Endothelial cell of umbilical vein (primary cell): ENCODE measurements at regions not wholly inside any gene's neighbourhood (a gene's known extent, or its start where the extent isn't known, plus 50 kb on each side); places are given as distances from the start of the nearest gene placed in this dataset.

Experiments
- BruUV-seq: library from RNA; stranded (reverse); fragments of 400-500 nt; replicated peaks from 2 replicates; lab custom pipeline; 2021; lab: Mats Ljungman, UMichigan
- CTCF ChIA-PET: fragments of 300-600, 350-600 bp; sonication (Branson Sonifier 250); formaldehyde crosslinking; loops from one replicate; lab custom pipeline; 2021; ENCODE audit warnings: antibody characterized with exemption, inconsistent platforms; lab: Charles Lee
- POLR2A ChIA-PET: fragments of 300-600, 350-600 bp; sonication (Branson Sonifier 250); formaldehyde crosslinking; loops from one replicate; lab custom pipeline; 2021; ENCODE audit warnings: antibody characterized with exemption, inconsistent platforms; lab: Charles Lee
- DNase-seq: peaks from one replicate; pipeline ENCODE4 v3.0.0-alpha.2; 2011; ENCODE audit warnings: low read depth, low spot score
- FAIRE-seq: peaks from 2 replicates; lab custom pipeline; 2011; peaks lifted over from hg19 to GRCh38; lab: Jason Lieb, UNC
- H2AFZ ChIP-seq: 2 replicates; pipeline ENCODE4 v1.6.0; 2012; ENCODE audit warnings: low read depth, low read length, control low read depth, inconsistent platforms
- H3K27ac ChIP-seq: 2 replicates; pipeline ENCODE4 v1.5.1; 2011; ENCODE audit warnings: low read depth, mild to moderate bottlenecking, control low read depth, low read length, moderate library complexity; ENCODE audit not compliant: insufficient read depth
- H3K27me3 ChIP-seq, 2 experiments: 2 replicates each; pipeline versions ENCODE4 v1.6.0 to v1.6.1; 2011; ENCODE audit warnings: low read length in 2 of 2, mixed read lengths in 1 of 2; ENCODE audit not compliant: control insufficient read depth in 2 of 2, insufficient read depth in 2 of 2
- H3K36me3 ChIP-seq, 2 experiments: 2 replicates in 1 of 2; 3 replicates in 1 of 2; pipeline ENCODE4 v1.5.1; 2011; ENCODE audit warnings: low read length in 2 of 2, mild to moderate bottlenecking in 1 of 2, moderate library complexity in 1 of 2; ENCODE audit not compliant: control insufficient read depth in 2 of 2, insufficient read depth in 2 of 2; ENCODE audit errors: extremely low read depth in 1 of 2
- H3K4me1 ChIP-seq: 3 replicates; pipeline ENCODE4 v1.5.1; 2011; ENCODE audit warnings: mild to moderate bottlenecking, low read length; ENCODE audit not compliant: control insufficient read depth, insufficient read depth; ENCODE audit errors: extremely low read depth
- H3K4me2 ChIP-seq: 2 replicates; pipeline ENCODE4 v1.6.1; 2011; ENCODE audit warnings: low read length, control low read depth, mixed read lengths; ENCODE audit not compliant: insufficient read depth
- H3K4me3 ChIP-seq, 3 experiments: fragments of 200-600 bp in 1 of 3; sonication (generic), shearing (Covaris generic) in 1 of 3; replicated peaks in 1 of 3; 2 replicates each; pipeline ENCODE4 v1.5.1; 2011 to 2016; ENCODE audit warnings: control low read depth in 3 of 3, low read length in 3 of 3, mild to moderate bottlenecking in 2 of 3, inconsistent platforms in 1 of 3, low read depth in 1 of 3, moderate library complexity in 1 of 3; ENCODE audit not compliant: insufficient read depth in 1 of 3
- H3K79me2 ChIP-seq: 2 replicates; pipeline ENCODE4 v1.6.0; 2012; ENCODE audit warnings: low read length, inconsistent platforms; ENCODE audit not compliant: control insufficient read depth, insufficient read depth
- H3K9ac ChIP-seq: replicated peaks from 2 replicates; pipeline ENCODE3; 2011; ENCODE audit warnings: low read length, control low read depth; ENCODE audit not compliant: insufficient read depth; ENCODE audit errors: extremely low read depth
- H3K9me1 ChIP-seq: replicated peaks from 3 replicates; pipeline ENCODE4 v1.6.0; 2011; ENCODE audit warnings: mild to moderate bottlenecking, low read length; ENCODE audit not compliant: control insufficient read depth, insufficient read depth; ENCODE audit errors: extremely low read depth
- H3K9me3 ChIP-seq: replicated peaks from 2 replicates; pipeline ENCODE4 v1.5.1; 2012; ENCODE audit warnings: low read length, inconsistent platforms; ENCODE audit not compliant: control insufficient read depth, insufficient read depth
- H4K20me1 ChIP-seq: replicated peaks from 2 replicates; pipeline ENCODE3; 2011; ENCODE audit warnings: mild to moderate bottlenecking, low read length; ENCODE audit not compliant: control insufficient read depth, insufficient read depth; ENCODE audit errors: extremely low read depth
- EZH2 ChIP-seq: IDR thresholded peaks from 2 replicates; pipeline ENCODE4 v1.6.1; 2012; ENCODE audit warnings: borderline replicate concordance, low read depth, mild to moderate bottlenecking, moderate library complexity, low read length, inconsistent platforms; ENCODE audit not compliant: severe bottlenecking
- FOS ChIP-seq: IDR thresholded peaks from 2 replicates; pipeline ENCODE4 v1.6.1; 2011; ENCODE audit warnings: mild to moderate bottlenecking, low read length, moderate library complexity, borderline replicate concordance; ENCODE audit not compliant: insufficient read depth
- GATA2 ChIP-seq: IDR thresholded peaks from 2 replicates; pipeline ENCODE4 v1.7.0; 2011; ENCODE audit warnings: low read depth, mild to moderate bottlenecking, moderate library complexity, mixed read lengths, low read length; ENCODE audit not compliant: insufficient read length, insufficient read depth
- JUN ChIP-seq: IDR thresholded peaks from 2 replicates; pipeline ENCODE4 v1.6.1; 2011; ENCODE audit warnings: borderline replicate concordance, low read depth; ENCODE audit not compliant: insufficient read length, insufficient read depth
- MAX ChIP-seq: IDR thresholded peaks from 2 replicates; pipeline ENCODE4 v1.6.1; 2011; ENCODE audit not compliant: insufficient read depth, insufficient read length
- MYC ChIP-seq: IDR thresholded peaks from one replicate; pipeline ENCODE4 v1.6.1; 2011; ENCODE audit warnings: mild to moderate bottlenecking, low read depth, low read length
- POLR2A ChIP-seq: IDR thresholded peaks from 2 replicates; pipeline ENCODE4 v1.6.1; 2012; ENCODE audit warnings: low read depth, mild to moderate bottlenecking, control low read depth, low read length
- POLR2AphosphoS5 ChIP-seq: IDR thresholded peaks from 2 replicates; pipeline ENCODE4 v1.6.1; 2012; ENCODE audit warnings: low read depth, mild to moderate bottlenecking, control low read depth, low read length, moderate library complexity; ENCODE audit not compliant: insufficient read depth
- dilution Hi-C: fragments of 300-500 bp; cut with MboI; formaldehyde crosslinking; loops from one replicate; pipeline ENCODE4 v1.15.0; 2019; ENCODE audit warnings: low sequenced_read_pairs; ENCODE audit not compliant: extremely low pct_ligation_motif_present
- intact Hi-C: fragments of 100-400 bp; cut with micrococcal nuclease; formaldehyde crosslinking; loops from one replicate; pipeline ENCODE4 v1.10.0; 2022
- TF ChIP-seq, protein P1 (sequence below), 2 donors: IDR thresholded peaks; 1 replicate in 1 of 2; 2 replicates in 1 of 2; pipeline ENCODE4 v1.5.1; 2011; ENCODE audit warnings: low read length in 2 of 2, mild to moderate bottlenecking in 2 of 2, moderate library complexity in 2 of 2, control low read depth in 1 of 2, inconsistent platforms in 1 of 2, low read depth in 1 of 2; ENCODE audit not compliant: insufficient read depth in 1 of 2; ENCODE audit errors: extremely low read depth in 1 of 2

- Histone ChIP-seq H3K36me3 (no peaks in the 10 kb centered on the region), H3K9me3 (peaks cover 4% of the 10 kb centered on the region), H3K9ac (no peak overlapping the region), H2AFZ (no peak overlapping the region), H3K4me1 (no peaks in the 10 kb centered on the region), H3K9me1 (no peaks in the 10 kb centered on the region), H3K4me2 (no peak overlapping the region), H3K27ac (no peak overlapping the region), H3K4me3 (no peak overlapping the region), H4K20me1 (no peaks in the 10 kb centered on the region), H3K27me3 (no peaks in the 10 kb centered on the region), H3K79me2 (no peaks in the 10 kb centered on the region)
- ChIA-PET POLR2A (no interaction called here), CTCF (no interaction called here)
- FAIRE-seq (no peak), DNase-seq (no peak)
- intact Hi-C loops = no loop called here
- dilution Hi-C loops = no loop called here
- no TSS peak for BruUV-seq
- no peak for TF ChIP-seq JUN
- TF ChIP-seq FOS = no peak
- TF ChIP-seq POLR2A = no peak
- TF ChIP-seq EZH2 = no peak
- no peak for TF ChIP-seq MYC
- TF ChIP-seq POLR2AphosphoS5 = no peak
- TF ChIP-seq MAX = no peak
- TF ChIP-seq GATA2 = no peak
- TF ChIP-seq, protein P1, sequence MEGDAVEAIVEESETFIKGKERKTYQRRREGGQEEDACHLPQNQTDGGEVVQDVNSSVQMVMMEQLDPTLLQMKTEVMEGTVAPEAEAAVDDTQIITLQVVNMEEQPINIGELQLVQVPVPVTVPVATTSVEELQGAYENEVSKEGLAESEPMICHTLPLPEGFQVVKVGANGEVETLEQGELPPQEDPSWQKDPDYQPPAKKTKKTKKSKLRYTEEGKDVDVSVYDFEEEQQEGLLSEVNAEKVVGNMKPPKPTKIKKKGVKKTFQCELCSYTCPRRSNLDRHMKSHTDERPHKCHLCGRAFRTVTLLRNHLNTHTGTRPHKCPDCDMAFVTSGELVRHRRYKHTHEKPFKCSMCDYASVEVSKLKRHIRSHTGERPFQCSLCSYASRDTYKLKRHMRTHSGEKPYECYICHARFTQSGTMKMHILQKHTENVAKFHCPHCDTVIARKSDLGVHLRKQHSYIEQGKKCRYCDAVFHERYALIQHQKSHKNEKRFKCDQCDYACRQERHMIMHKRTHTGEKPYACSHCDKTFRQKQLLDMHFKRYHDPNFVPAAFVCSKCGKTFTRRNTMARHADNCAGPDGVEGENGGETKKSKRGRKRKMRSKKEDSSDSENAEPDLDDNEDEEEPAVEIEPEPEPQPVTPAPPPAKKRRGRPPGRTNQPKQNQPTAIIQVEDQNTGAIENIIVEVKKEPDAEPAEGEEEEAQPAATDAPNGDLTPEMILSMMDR (IDR thresholded peaks at IDR 0.05; ENCODE audit: extremely low read depth in 1 of 2, insufficient read depth in 1 of 2, low read depth in 1 of 2, low read length in 2 of 2) = no peak
These were observed 471.5 kb downstream of the CDH8 start for GRCh38 chr16:61564716-61565115.
